ENCODE measurements at regions not wholly inside any gene's neighbourhood (a gene's known extent, or its start where the extent isn't known, plus 50 kb on each side); places are given as distances from the start of the nearest gene placed in this dataset.
"Not testable (repeated sequence)": the region's sequence is repeated elsewhere in the genome, so short reads cannot be mapped to it uniquely, and the experiment has no call there.

GRCh38 chr12:17137396-17137795, 531.4 kb upstream of the LMO3 start:
- no peak overlapping the region for H3K27ac Mint-ChIP-seq (ENCODE audit: low read depth, unreplicated experiment)
- H3K4me1 Mint-ChIP-seq (ENCODE audit: insufficient read depth, unreplicated experiment): no peaks in the 10 kb centered on the region
- intact Hi-C loops (cut with micrococcal nuclease): no loop called here
- no TSS peak for BruUV-seq (replicated peaks)
- H3K27me3 Mint-ChIP-seq (ENCODE audit: insufficient read depth, unreplicated experiment): peaks cover 12% of the 10 kb centered on the region
- POLR2A ChIA-PET: no interaction called here
- CTCF ChIA-PET: no interaction called here
- no peak for DNase-seq (ENCODE audit: unreplicated experiment)
- no peak for TF ChIP-seq CTCF (IDR thresholded peaks at IDR 0.05; ENCODE audit: unreplicated experiment)
- no peak overlapping the region for H3K4me3 Mint-ChIP-seq (ENCODE audit: unreplicated experiment)
- no peaks in the 10 kb centered on the region for H3K9me3 Mint-ChIP-seq (ENCODE audit: unreplicated experiment)
- H3K36me3 Mint-ChIP-seq (ENCODE audit: insufficient read depth, unreplicated experiment): no peaks in the 10 kb centered on the region

GRCh38 chr12:17134315-17134714, 528.4 kb upstream of the LMO3 start:
- BruUV-seq (replicated peaks): no TSS peak
- Mint-ChIP-seq H3K27me3 (ENCODE audit: insufficient read depth, unreplicated experiment) (peaks cover 12% of the 10 kb centered on the region), H3K4me1 (ENCODE audit: insufficient read depth, unreplicated experiment) (no peaks in the 10 kb centered on the region), H3K9me3 (ENCODE audit: unreplicated experiment) (no peaks in the 10 kb centered on the region), H3K27ac (ENCODE audit: low read depth, unreplicated experiment) (no peak overlapping the region), H3K4me3 (ENCODE audit: unreplicated experiment) (no peak overlapping the region), H3K36me3 (ENCODE audit: insufficient read depth, unreplicated experiment) (no peaks in the 10 kb centered on the region)
- ChIA-PET CTCF (no interaction called here), POLR2A (no interaction called here)
- no peak for DNase-seq (ENCODE audit: unreplicated experiment)
- intact Hi-C loops (cut with micrococcal nuclease): no loop called here
- TF ChIP-seq CTCF (IDR thresholded peaks at IDR 0.05; ENCODE audit: unreplicated experiment): no peak

- H3K9me3 Mint-ChIP-seq (ENCODE audit: unreplicated experiment): no peaks in the 10 kb centered on the region
- CTCF ChIA-PET: interaction anchor here (0.6 kb wide), 1 partner anchor 860 kb away, joined by 3 read pairs; no protein-coding TSS in a partner anchor
- H3K27ac Mint-ChIP-seq (ENCODE audit: low read depth, unreplicated experiment): no peak overlapping the region
- H3K4me3 Mint-ChIP-seq (ENCODE audit: unreplicated experiment): no peak overlapping the region
- BruUV-seq (replicated peaks): no TSS peak
- no peak for TF ChIP-seq CTCF (IDR thresholded peaks at IDR 0.05; ENCODE audit: unreplicated experiment)
- peaks cover 23% of the 10 kb centered on the region for H3K27me3 Mint-ChIP-seq (ENCODE audit: insufficient read depth, unreplicated experiment)
- no peak for DNase-seq (ENCODE audit: unreplicated experiment)
- POLR2A ChIA-PET: no interaction called here
- intact Hi-C loops (cut with micrococcal nuclease): no loop called here
- H3K4me1 Mint-ChIP-seq (ENCODE audit: insufficient read depth, unreplicated experiment): no peaks in the 10 kb centered on the region
- no peaks in the 10 kb centered on the region for H3K36me3 Mint-ChIP-seq (ENCODE audit: insufficient read depth, unreplicated experiment)
These were observed 526.4 kb upstream of the LMO3 start for GRCh38 chr12:17132336-17132735.

- DNase-seq (ENCODE audit: unreplicated experiment); POLR2A ChIA-PET; H3K9me3 Mint-ChIP-seq (ENCODE audit: unreplicated experiment); H3K36me3 Mint-ChIP-seq (ENCODE audit: insufficient read depth, unreplicated experiment); CTCF ChIA-PET; H3K27ac Mint-ChIP-seq (ENCODE audit: low read depth, unreplicated experiment); BruUV-seq (replicated peaks); H3K4me1 Mint-ChIP-seq (ENCODE audit: insufficient read depth, unreplicated experiment); H3K4me3 Mint-ChIP-seq (ENCODE audit: unreplicated experiment); intact Hi-C loops (cut with micrococcal nuclease): not testable (repeated sequence)
- peaks cover 13% of the 10 kb centered on the region for H3K27me3 Mint-ChIP-seq (ENCODE audit: insufficient read depth, unreplicated experiment)
These were observed 510.6 kb upstream of the LMO3 start for GRCh38 chr12:17116538-17116937.

- POLR2A ChIA-PET: no interaction called here
- CTCF ChIA-PET: interaction anchor here (0.7 kb wide), 1 partner anchor 31 kb away, joined by 3 read pairs; no protein-coding TSS in a partner anchor
- DNase-seq (ENCODE audit: unreplicated experiment): no peak
- Mint-ChIP-seq H3K4me3 (ENCODE audit: unreplicated experiment) (no peak overlapping the region), H3K4me1 (ENCODE audit: insufficient read depth, unreplicated experiment) (no peaks in the 10 kb centered on the region), H3K36me3 (ENCODE audit: insufficient read depth, unreplicated experiment) (no peaks in the 10 kb centered on the region), H3K27ac (ENCODE audit: low read depth, unreplicated experiment) (no peak overlapping the region), H3K27me3 (ENCODE audit: insufficient read depth, unreplicated experiment) (no peaks in the 10 kb centered on the region), H3K9me3 (ENCODE audit: unreplicated experiment) (no peaks in the 10 kb centered on the region)
- intact Hi-C loops (cut with micrococcal nuclease): no loop called here
- TF ChIP-seq CTCF (IDR thresholded peaks at IDR 0.05; ENCODE audit: unreplicated experiment): no peak
- no TSS peak for BruUV-seq (replicated peaks)
These were observed 504.4 kb upstream of the LMO3 start for GRCh38 chr12:17110316-17110715.
